ENCODE measurements at regions not wholly inside any gene's neighbourhood (a gene's known extent, or its start where the extent isn't known, plus 50 kb on each side); places are given as distances from the start of the nearest gene placed in this dataset.

DNA sequence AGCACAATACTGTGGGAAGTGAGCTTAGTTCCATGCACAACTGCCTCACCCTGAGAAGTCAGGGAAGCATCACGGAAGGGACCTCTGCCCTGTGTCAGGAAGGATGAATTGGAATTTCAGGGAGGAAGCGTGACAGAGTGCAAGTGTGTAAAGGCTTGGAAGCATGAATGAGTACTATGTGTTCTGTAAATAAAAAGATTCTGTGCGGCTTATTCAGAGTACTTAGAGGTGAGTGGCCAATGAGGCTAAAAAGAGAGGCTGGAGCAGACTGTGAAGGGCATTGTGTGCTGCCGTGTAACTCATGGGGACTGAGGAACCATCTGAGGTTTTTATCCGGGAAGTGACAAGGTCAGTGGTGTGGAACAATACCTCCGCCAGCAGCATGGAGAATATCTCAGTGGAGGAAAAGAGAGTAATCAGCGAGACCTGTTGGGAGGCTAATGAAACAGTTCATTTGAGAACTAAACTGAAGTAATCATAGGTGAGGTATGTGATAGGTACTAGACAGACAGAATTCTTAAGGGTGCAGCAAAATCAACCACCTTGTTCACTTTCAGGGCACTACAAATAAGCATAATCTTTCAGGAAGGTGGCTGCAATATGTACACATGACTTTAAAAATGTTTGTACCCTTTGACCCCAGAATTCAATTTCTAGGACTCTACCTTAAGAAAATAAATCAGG is 64.9 kb upstream of the SPRED1 start:
- TF ChIP-seq SP1 (IDR thresholded peaks at IDR 0.05) (no peak), BHLHE40 (IDR thresholded peaks at IDR 0.05; ENCODE audit: borderline replicate concordance) (no peak), HDGF (IDR thresholded peaks at IDR 0.05; ENCODE audit: borderline replicate concordance) (no peak), ARNT (IDR thresholded peaks at IDR 0.05) (no peak), FOXA1 (IDR thresholded peaks at IDR 0.05) (no peak), TARDBP (IDR thresholded peaks at IDR 0.05) (no peak)
- TF ChIP-seq, protein P1, sequence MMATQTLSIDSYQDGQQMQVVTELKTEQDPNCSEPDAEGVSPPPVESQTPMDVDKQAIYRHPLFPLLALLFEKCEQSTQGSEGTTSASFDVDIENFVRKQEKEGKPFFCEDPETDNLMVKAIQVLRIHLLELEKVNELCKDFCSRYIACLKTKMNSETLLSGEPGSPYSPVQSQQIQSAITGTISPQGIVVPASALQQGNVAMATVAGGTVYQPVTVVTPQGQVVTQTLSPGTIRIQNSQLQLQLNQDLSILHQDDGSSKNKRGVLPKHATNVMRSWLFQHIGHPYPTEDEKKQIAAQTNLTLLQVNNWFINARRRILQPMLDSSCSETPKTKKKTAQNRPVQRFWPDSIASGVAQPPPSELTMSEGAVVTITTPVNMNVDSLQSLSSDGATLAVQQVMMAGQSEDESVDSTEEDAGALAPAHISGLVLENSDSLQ (IDR thresholded peaks at IDR 0.05): no peak

All from HEK293T (cell line).